CD4-positive, alpha-beta T cell treated with Interleukin-17A for 1 hour (primary cell): ENCODE measurements at regions not wholly inside any gene's neighbourhood (a gene's known extent, or its start where the extent isn't known, plus 50 kb on each side); places are given as distances from the start of the nearest gene placed in this dataset.

Experiments used
- DNase-seq: peaks from one replicate; pipeline ENCODE4 v3.0.0-alpha.2; 2020

- no peak for DNase-seq
These were observed 50.2 kb upstream of the VGLL3 start for GRCh38 chr3:87041191-87041590.
